ENCODE measurements at regions not wholly inside any gene's neighbourhood (a gene's known extent, or its start where the extent isn't known, plus 50 kb on each side); places are given as distances from the start of the nearest gene placed in this dataset.
"Not testable (repeated sequence)": the region's sequence is repeated elsewhere in the genome, so short reads cannot be mapped to it uniquely, and the experiment has no call there.

- DNase-seq: no peak
These were observed 214.8 kb upstream of the BTBD3 start for GRCh38 chr20:11702721-11703518.

- no peak for DNase-seq
These were observed 212.2 kb upstream of the BTBD3 start for GRCh38 chr20:11705512-11705911.

- not testable (repeated sequence) for DNase-seq
These were observed 209.5 kb upstream of the BTBD3 start for GRCh38 chr20:11708223-11708622.

- no peak for DNase-seq
These were observed 206.5 kb upstream of the BTBD3 start for GRCh38 chr20:11711214-11711613.

GRCh38 chr20:11712639-11713160, 205.0 kb upstream of the BTBD3 start:
- DNase-seq: no peak

- peak; percentile 1 for DNase-seq
These were observed 202.8 kb upstream of the BTBD3 start for GRCh38 chr20:11714886-11715285.

- peak; percentile 93 for DNase-seq
These were observed 201.3 kb upstream of the BTBD3 start for GRCh38 chr20:11716239-11716944.

- DNase-seq: no peak
These were observed 200.8 kb upstream of the BTBD3 start for GRCh38 chr20:11716945-11717248.

- DNase-seq: no peak
These were observed 200.1 kb upstream of the BTBD3 start for GRCh38 chr20:11717562-11717961.

GRCh38 chr20:11718474-11719094, 199.1 kb upstream of the BTBD3 start:
- no peak for DNase-seq

- no peak for DNase-seq
These were observed 198.5 kb upstream of the BTBD3 start for GRCh38 chr20:11719153-11719552.

- DNase-seq: no peak
These were observed 196.3 kb upstream of the BTBD3 start for GRCh38 chr20:11721411-11721810.

- no peak for DNase-seq
These were observed 193.6 kb upstream of the BTBD3 start for GRCh38 chr20:11724097-11724496.

GRCh38 chr20:11726026-11726425, 191.7 kb upstream of the BTBD3 start:
- DNase-seq: peak; percentile 46

GRCh38 chr20:11727708-11728107, 190.0 kb upstream of the BTBD3 start:
- no peak for DNase-seq

- DNase-seq: no peak
These were observed 188.8 kb upstream of the BTBD3 start for GRCh38 chr20:11728937-11729336.

- no peak for DNase-seq
These were observed 187.9 kb upstream of the BTBD3 start for GRCh38 chr20:11729806-11730205.

- DNase-seq: no peak
These were observed 183.3 kb upstream of the BTBD3 start for GRCh38 chr20:11734431-11734830.

- DNase-seq: no peak
These were observed 178.8 kb upstream of the BTBD3 start for GRCh38 chr20:11738852-11739251.

GRCh38 chr20:11740975-11741374, 176.7 kb upstream of the BTBD3 start:
- no peak for DNase-seq

GRCh38 chr20:11745145-11745544, 172.5 kb upstream of the BTBD3 start:
- no peak for DNase-seq

GRCh38 chr20:11748436-11748835, 169.3 kb upstream of the BTBD3 start:
- no peak for DNase-seq

GRCh38 chr20:11752336-11752735, 165.4 kb upstream of the BTBD3 start:
- no peak for DNase-seq

- no peak for DNase-seq
These were observed 164.5 kb upstream of the BTBD3 start for GRCh38 chr20:11753155-11753554.

Measured in fibroblast of skin of right biceps (primary cell).